ENCODE measurements at regions not wholly inside any gene's neighbourhood (a gene's known extent, or its start where the extent isn't known, plus 50 kb on each side); places are given as distances from the start of the nearest gene placed in this dataset.

GRCh38 chr15:77846360-77846759 is 213.6 kb upstream of the LINGO1 start (continued):
- TF ChIP-seq TBP (IDR thresholded peaks at IDR 0.05; ENCODE audit: low read depth, low read length) (no peak), POLR2A (IDR thresholded peaks at IDR 0.05; ENCODE audit: control extremely low read depth in 1 of 2, low read depth in 2 of 2, low read length in 2 of 2) (no peak), BCL11A (IDR thresholded peaks at IDR 0.05; ENCODE audit: low read depth in 2 of 2, low read length in 2 of 2) (no peak)

Data from H1 (cell line).